ENCODE measurements at regions not wholly inside any gene's neighbourhood (a gene's known extent, or its start where the extent isn't known, plus 50 kb on each side); places are given as distances from the start of the nearest gene placed in this dataset.

DNA sequence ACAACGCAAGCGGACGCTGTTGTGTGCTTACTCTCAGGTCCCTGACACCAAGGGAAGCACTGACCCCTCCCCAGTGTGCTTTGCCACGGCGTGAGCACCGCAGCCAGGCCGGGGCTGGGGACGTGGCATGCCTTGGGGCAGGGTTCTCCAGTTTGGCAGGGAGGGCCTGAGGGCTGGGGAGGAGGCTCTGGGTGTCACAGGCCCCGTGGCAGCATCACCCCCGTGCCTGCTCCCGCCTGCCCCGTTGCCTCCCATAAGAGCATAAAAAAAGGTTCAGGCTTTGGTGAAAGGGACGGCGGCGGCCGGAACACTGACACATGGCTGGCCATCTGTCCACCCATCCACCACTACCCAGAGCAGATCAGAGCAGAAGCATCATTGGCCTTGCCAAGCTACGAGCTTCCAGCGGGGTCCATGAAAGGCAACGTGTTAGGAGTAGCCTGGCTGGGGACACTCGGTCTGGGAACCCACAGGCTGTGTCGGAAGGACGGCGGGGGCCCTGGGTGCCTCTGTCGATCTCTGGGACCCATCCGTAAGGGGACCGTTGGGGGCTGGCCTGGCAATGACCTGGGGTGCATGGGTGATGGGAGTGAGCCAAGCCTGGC lies 183.0 kb downstream of the IGLL1 start:
- no peak for TF ChIP-seq CTCF (IDR thresholded peaks at IDR 0.05)
- no peak for TF ChIP-seq POLR2A (IDR thresholded peaks at IDR 0.05)

All from stomach (tissue), 4 donors.